ENCODE measurements at regions not wholly inside any gene's neighbourhood (a gene's known extent, or its start where the extent isn't known, plus 50 kb on each side); places are given as distances from the start of the nearest gene placed in this dataset.

DNA sequence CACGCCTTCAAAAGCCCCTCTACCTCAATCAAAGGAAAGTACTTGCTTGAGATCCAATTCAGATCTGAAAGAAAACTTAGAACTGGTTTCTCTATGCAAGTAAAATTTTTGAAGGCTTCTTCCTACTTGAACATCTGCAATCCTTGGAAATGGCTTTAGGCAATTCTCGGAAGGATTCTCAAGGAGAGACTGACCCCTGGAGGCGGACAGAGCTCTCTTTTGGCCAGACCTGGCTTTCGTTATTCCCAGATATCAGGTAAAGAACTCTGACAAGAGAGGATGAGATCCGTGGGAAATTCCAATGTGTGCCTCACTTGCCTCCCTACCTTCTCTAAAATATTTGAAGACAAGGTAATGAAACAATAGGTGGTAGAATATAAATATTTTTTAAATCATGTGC, 670.3 kb upstream of the FAM241A start:
- TF ChIP-seq CTCF (conservative IDR thresholded peaks at IDR 0.05 in 1 of 2, IDR thresholded peaks at IDR 0.05 in 1 of 2; ENCODE audit: extremely low read depth in 1 of 2, insufficient read depth in 1 of 2, low read depth in 1 of 2, low read length in 2 of 2) (peak; percentile 53 to 63), EZH2 (IDR thresholded peaks at IDR 0.05; ENCODE audit: borderline replicate concordance, low read length) (no peak)

Measured in mammary epithelial cell (primary cell).